ENCODE measurements at regions not wholly inside any gene's neighbourhood (a gene's known extent, or its start where the extent isn't known, plus 50 kb on each side); places are given as distances from the start of the nearest gene placed in this dataset.

DNA sequence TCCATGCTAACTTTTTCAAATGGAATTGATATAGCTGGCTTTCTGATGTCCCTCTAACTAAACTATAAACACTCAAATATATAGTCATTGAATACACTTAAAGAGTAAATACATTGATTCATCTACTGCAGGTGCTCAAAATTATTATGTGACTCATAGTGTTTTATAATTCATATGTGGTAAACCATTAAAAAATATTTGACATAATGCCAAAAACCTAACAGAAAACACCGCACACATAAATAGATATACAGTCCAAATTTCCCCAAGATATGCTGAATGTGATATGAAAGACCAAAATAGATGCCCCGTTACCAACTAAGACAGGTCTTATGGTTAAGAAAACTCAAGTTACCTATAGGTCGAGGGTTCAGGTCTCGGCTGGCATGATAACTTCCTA, 171.7 kb upstream of the SEMA3E start:
- no CpG with 5 or more reads among the region's 4 CpGs for WGBS (ENCODE audit: extremely low coverage, insufficient read length, low lambda C conversion rate)
- no peak overlapping the region for H2BK20ac ChIP-seq (ENCODE audit: low read depth, low read length, poor library complexity, severe bottlenecking)

More for the DNA sequence above, 171.7 kb upstream of the SEMA3E start:
- Histone ChIP-seq H2BK5ac (ENCODE audit: insufficient read length, low read length) (no peak overlapping the region), H4K91ac (ENCODE audit: insufficient read length, low read depth, low read length) (no peak overlapping the region), H2BK120ac (ENCODE audit: low read depth, low read length, poor library complexity, severe bottlenecking) (no peak overlapping the region), H3T11ph (ENCODE audit: low read length) (no peak overlapping the region), H3K23me2 (ENCODE audit: insufficient read length, low read depth, low read length, poor library complexity, severe bottlenecking) (no peaks in the 10 kb centered on the region), H3K14ac (ENCODE audit: insufficient read depth, low read length) (no peak overlapping the region), H3K4me1 (ENCODE audit: insufficient read depth, low read length) (no peaks in the 10 kb centered on the region), H3K56ac (ENCODE audit: insufficient read length, low read depth, low read length) (no peak overlapping the region), H4K5ac (ENCODE audit: insufficient read length, low read depth, low read length) (no peak overlapping the region), H3K18ac (ENCODE audit: insufficient read length, low read depth, low read length) (no peak overlapping the region), H4K8ac (replicated peaks; ENCODE audit: insufficient read length, low read depth, low read length) (no peak overlapping the region), H2AFZ (ENCODE audit: low read length) (no peak overlapping the region), H3K27me3 (ENCODE audit: insufficient read depth, low read length) (no peaks in the 10 kb centered on the region), H3K4ac (ENCODE audit: low read depth, low read length) (no peak overlapping the region), H3K9ac (ENCODE audit: extremely low read depth, insufficient read length, low read length) (no peak overlapping the region), H3K79me2 (ENCODE audit: insufficient read depth, low read length) (no peaks in the 10 kb centered on the region), H2BK12ac (ENCODE audit: insufficient read length, low read depth, low read length) (no peak overlapping the region), H3K23ac (ENCODE audit: insufficient read length, low read depth, low read length) (no peak overlapping the region), H4K20me1 (ENCODE audit: control insufficient read depth, insufficient read depth, insufficient read length) (no peaks in the 10 kb centered on the region), H2AK5ac (ENCODE audit: insufficient read length, low read length) (no peak overlapping the region), H3K9me3 (ENCODE audit: control insufficient read depth, low read depth, low read length) (no peaks in the 10 kb centered on the region), H3K27ac (ENCODE audit: insufficient read length, low read depth, low read length) (no peak overlapping the region), H3K4me2 (ENCODE audit: insufficient read depth, insufficient read length, low read length) (no peak overlapping the region), H2BK15ac (ENCODE audit: low read depth, low read length) (no peak overlapping the region), H3K79me1 (ENCODE audit: insufficient read depth, low read depth, low read length, poor library complexity, severe bottlenecking) (no peaks in the 10 kb centered on the region)
- TF ChIP-seq, protein P1, sequence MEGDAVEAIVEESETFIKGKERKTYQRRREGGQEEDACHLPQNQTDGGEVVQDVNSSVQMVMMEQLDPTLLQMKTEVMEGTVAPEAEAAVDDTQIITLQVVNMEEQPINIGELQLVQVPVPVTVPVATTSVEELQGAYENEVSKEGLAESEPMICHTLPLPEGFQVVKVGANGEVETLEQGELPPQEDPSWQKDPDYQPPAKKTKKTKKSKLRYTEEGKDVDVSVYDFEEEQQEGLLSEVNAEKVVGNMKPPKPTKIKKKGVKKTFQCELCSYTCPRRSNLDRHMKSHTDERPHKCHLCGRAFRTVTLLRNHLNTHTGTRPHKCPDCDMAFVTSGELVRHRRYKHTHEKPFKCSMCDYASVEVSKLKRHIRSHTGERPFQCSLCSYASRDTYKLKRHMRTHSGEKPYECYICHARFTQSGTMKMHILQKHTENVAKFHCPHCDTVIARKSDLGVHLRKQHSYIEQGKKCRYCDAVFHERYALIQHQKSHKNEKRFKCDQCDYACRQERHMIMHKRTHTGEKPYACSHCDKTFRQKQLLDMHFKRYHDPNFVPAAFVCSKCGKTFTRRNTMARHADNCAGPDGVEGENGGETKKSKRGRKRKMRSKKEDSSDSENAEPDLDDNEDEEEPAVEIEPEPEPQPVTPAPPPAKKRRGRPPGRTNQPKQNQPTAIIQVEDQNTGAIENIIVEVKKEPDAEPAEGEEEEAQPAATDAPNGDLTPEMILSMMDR (conservative IDR thresholded peaks at IDR 0.05) = no peak
- H3K27ac Mint-ChIP-seq = no peak overlapping the region
- H3K27me3 Mint-ChIP-seq (ENCODE audit: low read depth) = no peaks in the 10 kb centered on the region
- no peak for DNase-seq
- no peak overlapping the region for H3K4me3 Mint-ChIP-seq
- H3K9me3 Mint-ChIP-seq = peaks cover 0 to 2% of the 10 kb centered on the region in 2 experiments; a peak in 1 of 5 replicates
- peaks cover 3% of the 10 kb centered on the region in 2 experiments; a peak in 3 of 4 replicates for H3K4me1 Mint-ChIP-seq
- no peaks in the 10 kb centered on the region for H3K36me3 Mint-ChIP-seq (ENCODE audit: insufficient read depth in 1 of 3, low read depth in 3 of 3)

Data from H9 (cell line).